HCT116 (cell line): ENCODE measurements at regions not wholly inside any gene's neighbourhood (a gene's known extent, or its start where the extent isn't known, plus 50 kb on each side); places are given as distances from the start of the nearest gene placed in this dataset.

Experiments used
- ATAC-seq: fragments of 200-7000 bp; cut with Tn5 transposase; 2 replicates; pipeline ENCODE4 v1.9.1; 2020; ENCODE audit warnings: mild to moderate bottlenecking, moderate library complexity
- BruUV-seq: library from RNA; stranded (reverse); fragments of 400-500 nt; replicated peaks from 2 replicates; lab custom pipeline; 2021; lab: Mats Ljungman, UMichigan
- CTCF ChIA-PET: fragments of 300-600 bp; sonication (Branson Sonifier 250); formaldehyde crosslinking; loops from one replicate; lab custom pipeline; 2021; ENCODE audit warnings: antibody characterized with exemption; lab: Charles Lee
- POLR2A ChIA-PET: fragments of 300-600, 350-600 bp; sonication (Branson Sonifier 250); formaldehyde crosslinking; loops from one replicate; lab custom pipeline; 2021; ENCODE audit warnings: antibody characterized with exemption; lab: Charles Lee
- RAD21 ChIA-PET, 2 experiments: fragments of 300-600 bp; sonication (Branson Sonifier 250); formaldehyde crosslinking; loops; one replicate each; lab custom pipeline; 2023; ENCODE audit warnings: low total read pairs in 2 of 2; ENCODE audit not compliant: uncharacterized antibody in 2 of 2, unreplicated experiment in 2 of 2, low non-redundant PET in 1 of 2; lab: Charles Lee
- DNase-seq: peaks from one replicate; pipeline ENCODE4 v3.0.0-alpha.2; 2010; ENCODE audit warnings: low read depth, low spot score
- H2AFZ ChIP-seq: fragments of 200-600 bp; shearing (Covaris generic), sonication (generic); 2 replicates; pipeline ENCODE4 v1.6.1; 2017; ENCODE audit warnings: low read depth, mixed run types, mixed read lengths, antibody characterized with exemption, low read length; ENCODE audit not compliant: poor library complexity, severe bottlenecking
- H3K27ac ChIP-seq: 2 replicates; pipeline ENCODE4 v1.5.1; 2012; ENCODE audit warnings: low read depth, low read length
- H3K27me3 ChIP-seq: fragments of 200-600 bp; sonication (generic); 2 replicates; pipeline ENCODE4 v1.6.1; 2016; ENCODE audit warnings: mixed run types, low read length, mixed read lengths; ENCODE audit not compliant: insufficient read depth
- H3K36me3 ChIP-seq, 2 experiments: fragments of 200-500 bp in 1 of 2; fragments of 200-600 bp in 1 of 2; sonication (Bioruptor generic) in 1 of 2; sonication (generic) in 1 of 2; 2 replicates each; pipeline versions ENCODE4 v1.5.1 to v1.6.1; 2014 to 2016; ENCODE audit warnings: low read length in 2 of 2, inconsistent platforms in 1 of 2, mixed read lengths in 1 of 2, mixed run types in 1 of 2; ENCODE audit not compliant: insufficient read depth in 2 of 2, control insufficient read depth in 1 of 2
- H3K4me1 ChIP-seq, 2 experiments: fragments of 200-600 bp in 1 of 2; sonication (generic) in 1 of 2; 2 replicates each; pipeline versions ENCODE4 v1.5.1 to v1.6.1; 2012 to 2017; ENCODE audit warnings: low read length in 2 of 2, inconsistent platforms in 1 of 2, mild to moderate bottlenecking in 1 of 2, mixed read lengths in 1 of 2, mixed run types in 1 of 2, moderate library complexity in 1 of 2; ENCODE audit not compliant: insufficient read depth in 2 of 2, control insufficient read depth in 1 of 2
- H3K4me2 ChIP-seq: fragments of 200-600 bp; sonication (generic); 2 replicates; pipeline ENCODE4 v1.6.1; 2017; ENCODE audit warnings: mixed run types, low read length, mixed read lengths
- H3K4me3 ChIP-seq, 2 experiments: fragments of 200-600 bp in 1 of 2; sonication (generic) in 1 of 2; replicated peaks in 1 of 2; 2 replicates each; pipeline ENCODE4 v1.5.1; 2011 to 2016; ENCODE audit warnings: low read length in 2 of 2, control low read depth in 1 of 2, low read depth in 1 of 2, mild to moderate bottlenecking in 1 of 2, mixed read lengths in 1 of 2, mixed run types in 1 of 2
- H3K79me2 ChIP-seq: fragments of 200-600 bp; sonication (generic); 2 replicates; pipeline ENCODE4 v1.6.1; 2017; ENCODE audit warnings: mild to moderate bottlenecking, mixed run types, low read length, moderate library complexity, mixed read lengths; ENCODE audit not compliant: insufficient read depth
- H3K9ac ChIP-seq: fragments of 200-600 bp; sonication (generic); 2 replicates; pipeline ENCODE4 v1.6.1; 2016; ENCODE audit warnings: low read length, mixed read lengths
- H3K9me2 ChIP-seq: fragments of 200-600 bp; sonication (generic), shearing (Covaris generic); 2 replicates; pipeline ENCODE4 v1.6.1; 2017; ENCODE audit warnings: mixed run types, mild to moderate bottlenecking, moderate library complexity; ENCODE audit not compliant: insufficient read depth
- H3K9me3 ChIP-seq, 2 experiments: fragments of 200-500 bp in 1 of 2; fragments of 200-600 bp in 1 of 2; sonication (Bioruptor generic) in 1 of 2; sonication (generic) in 1 of 2; 2 replicates each; pipeline ENCODE4 v1.6.1; 2014 to 2017; ENCODE audit warnings: low read length in 2 of 2, mixed read lengths in 2 of 2, inconsistent platforms in 1 of 2, low read depth in 1 of 2, mild to moderate bottlenecking in 1 of 2, mixed run types in 1 of 2, moderate library complexity in 1 of 2; ENCODE audit not compliant: control insufficient read depth in 1 of 2, insufficient read depth in 1 of 2
- H4K20me1 ChIP-seq: fragments of 200-600 bp; sonication (generic), shearing (Covaris generic); 2 replicates; pipeline ENCODE4 v1.6.1; 2017; ENCODE audit warnings: mixed run types, mild to moderate bottlenecking, moderate library complexity; ENCODE audit not compliant: insufficient read depth
- ATF3 ChIP-seq: IDR thresholded peaks from 2 replicates; pipeline ENCODE4 v1.6.1; 2012
- CEBPB ChIP-seq: IDR thresholded peaks from 2 replicates; pipeline ENCODE4 v1.6.1; 2012; ENCODE audit warnings: low read depth
- CTCF ChIP-seq, 3 experiments: fragments of 200-600 bp in 1 of 3; sonication (generic) in 1 of 3; IDR thresholded peaks in 2 of 3; conservative IDR thresholded peaks in 1 of 3; 2 replicates each; pipeline ENCODE4 v1.5.1; 2012 to 2017; ENCODE audit warnings: low read depth in 2 of 3, low read length in 2 of 3, antibody characterized with exemption in 1 of 3, borderline replicate concordance in 1 of 3, control low read depth in 1 of 3, mild to moderate bottlenecking in 1 of 3, mixed read lengths in 1 of 3, mixed run types in 1 of 3, moderate library complexity in 1 of 3; ENCODE audit not compliant: insufficient read depth in 1 of 3
- ELF1 ChIP-seq: IDR thresholded peaks from 2 replicates; pipeline ENCODE4 v1.6.1; 2012; ENCODE audit warnings: low read depth, borderline replicate concordance
- EZH2phosphoT487 ChIP-seq: fragments of 200-600 bp; IDR thresholded peaks from 2 replicates; pipeline ENCODE4 v1.6.1; 2018; ENCODE audit warnings: antibody characterized with exemption, borderline replicate concordance
- RAD21 ChIP-seq: IDR thresholded peaks from 2 replicates; pipeline ENCODE4 v1.6.1; 2012; ENCODE audit warnings: low read depth, mild to moderate bottlenecking
- intact Hi-C: fragments of 100-400 bp; cut with micrococcal nuclease; formaldehyde crosslinking; loops from 2 replicates; pipeline ENCODE4 v1.10.0; 2022

GRCh38 chr1:188128761-188129160 lies 1300.0 kb downstream of the PLA2G4A start:
- intact Hi-C loops: no loop called here
- Histone ChIP-seq H3K4me2 (no peak overlapping the region), H3K9me3 (no peaks in the 10 kb centered on the region), H4K20me1 (no peaks in the 10 kb centered on the region), H3K4me3 (no peak overlapping the region), H3K27me3 (no peaks in the 10 kb centered on the region), H3K9ac (no peak overlapping the region), H3K27ac (no peak overlapping the region), H3K9me2 (no peaks in the 10 kb centered on the region), H3K79me2 (no peaks in the 10 kb centered on the region), H3K36me3 (no peaks in the 10 kb centered on the region), H3K4me1 (no peaks in the 10 kb centered on the region), H2AFZ (no peak overlapping the region)
- BruUV-seq: no TSS peak
- DNase-seq (no peak), ATAC-seq (0 out of 2 replicates have a peak, but pooled peaks have one; percentile 49)
- no peak for TF ChIP-seq EZH2phosphoT487
- TF ChIP-seq ATF3: no peak
- TF ChIP-seq ELF1: no peak
- TF ChIP-seq CEBPB: no peak
- TF ChIP-seq CTCF (IDR thresholded peaks at IDR 0.05 in 2 of 3, conservative IDR thresholded peaks at IDR 0.05 in 1 of 3; ENCODE audit: borderline replicate concordance in 1 of 3, insufficient read depth in 1 of 3, low read depth in 2 of 3, low read length in 2 of 3): peak in 1 of 3 experiments; percentile 12; a peak in 1 of 6 replicates
- TF ChIP-seq RAD21: peak; percentile 40
- RAD21 ChIA-PET: no interaction called here
- POLR2A ChIA-PET: no interaction called here
- CTCF ChIA-PET: no interaction called here
